ENCODE measurements at regions not wholly inside any gene's neighbourhood (a gene's known extent, or its start where the extent isn't known, plus 50 kb on each side); places are given as distances from the start of the nearest gene placed in this dataset.
"Not testable (repeated sequence)": the region's sequence is repeated elsewhere in the genome, so short reads cannot be mapped to it uniquely, and the experiment has no call there.

DNA sequence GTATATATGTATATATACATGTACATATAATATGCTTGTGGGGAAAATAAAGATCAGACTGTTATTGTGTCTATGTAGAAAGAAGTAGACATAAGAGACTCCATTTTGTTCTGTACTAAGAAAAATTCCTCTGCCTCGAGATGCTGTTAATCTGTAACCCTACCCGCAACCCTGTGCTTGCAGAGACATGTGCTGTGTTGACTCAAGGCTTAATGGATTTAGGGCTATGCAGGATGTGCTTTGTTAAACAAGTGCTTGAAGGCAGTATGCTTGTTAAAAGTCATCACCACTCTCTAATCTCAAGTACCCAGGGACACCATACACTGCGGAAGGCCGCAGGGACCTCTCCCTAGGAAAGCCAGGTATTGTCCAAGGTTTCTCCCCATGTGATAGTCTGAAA lies 972.9 kb downstream of the GALC start:
- TF ChIP-seq, protein P1, sequence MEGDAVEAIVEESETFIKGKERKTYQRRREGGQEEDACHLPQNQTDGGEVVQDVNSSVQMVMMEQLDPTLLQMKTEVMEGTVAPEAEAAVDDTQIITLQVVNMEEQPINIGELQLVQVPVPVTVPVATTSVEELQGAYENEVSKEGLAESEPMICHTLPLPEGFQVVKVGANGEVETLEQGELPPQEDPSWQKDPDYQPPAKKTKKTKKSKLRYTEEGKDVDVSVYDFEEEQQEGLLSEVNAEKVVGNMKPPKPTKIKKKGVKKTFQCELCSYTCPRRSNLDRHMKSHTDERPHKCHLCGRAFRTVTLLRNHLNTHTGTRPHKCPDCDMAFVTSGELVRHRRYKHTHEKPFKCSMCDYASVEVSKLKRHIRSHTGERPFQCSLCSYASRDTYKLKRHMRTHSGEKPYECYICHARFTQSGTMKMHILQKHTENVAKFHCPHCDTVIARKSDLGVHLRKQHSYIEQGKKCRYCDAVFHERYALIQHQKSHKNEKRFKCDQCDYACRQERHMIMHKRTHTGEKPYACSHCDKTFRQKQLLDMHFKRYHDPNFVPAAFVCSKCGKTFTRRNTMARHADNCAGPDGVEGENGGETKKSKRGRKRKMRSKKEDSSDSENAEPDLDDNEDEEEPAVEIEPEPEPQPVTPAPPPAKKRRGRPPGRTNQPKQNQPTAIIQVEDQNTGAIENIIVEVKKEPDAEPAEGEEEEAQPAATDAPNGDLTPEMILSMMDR (IDR thresholded peaks at IDR 0.05; ENCODE audit: poor library complexity), result not testable (repeated sequence)
- TF ChIP-seq EZH2 (IDR thresholded peaks at IDR 0.05; ENCODE audit: borderline replicate concordance); EZH2phosphoT487 (IDR thresholded peaks at IDR 0.05; ENCODE audit: low read depth, severe bottlenecking, unreplicated experiment): not testable (repeated sequence)

Data from hepatocyte (in vitro differentiated cells).